Neuronal stem cell (in vitro differentiated cells): ENCODE measurements at regions not wholly inside any gene's neighbourhood (a gene's known extent, or its start where the extent isn't known, plus 50 kb on each side); places are given as distances from the start of the nearest gene placed in this dataset.

ENCODE experiments used
- DNase-seq: peaks from one replicate; pipeline ENCODE4 v3.0.0-alpha.2; 2013; ENCODE audit warnings: low spot score
- H2AFZ ChIP-seq: one replicate; pipeline ENCODE4 v1.6.1; 2013; ENCODE audit warnings: mild to moderate bottlenecking, low read length, inconsistent platforms
- H2AK5ac ChIP-seq: 2 replicates; pipeline ENCODE4 v1.6.1; 2013; ENCODE audit warnings: low read depth, mild to moderate bottlenecking, inconsistent platforms, low read length, moderate library complexity, mixed read lengths
- H2BK120ac ChIP-seq: 2 replicates; pipeline ENCODE4 v1.6.1; 2013; ENCODE audit warnings: low read depth, mild to moderate bottlenecking, inconsistent platforms, low read length, moderate library complexity, mixed read lengths
- H2BK12ac ChIP-seq: one replicate; pipeline ENCODE4 v1.6.1; 2013; ENCODE audit warnings: low read length, inconsistent platforms
- H2BK15ac ChIP-seq: 2 replicates; pipeline ENCODE4 v1.6.1; 2013; ENCODE audit warnings: mild to moderate bottlenecking, low read length, inconsistent platforms, mixed read lengths
- H2BK5ac ChIP-seq: one replicate; pipeline ENCODE4 v1.6.1; 2013; ENCODE audit warnings: inconsistent platforms, mild to moderate bottlenecking, low read length, moderate library complexity
- H3K14ac ChIP-seq: one replicate; pipeline ENCODE4 v1.6.1; 2013; ENCODE audit warnings: low read length, inconsistent platforms
- H3K18ac ChIP-seq: 2 replicates; pipeline ENCODE4 v1.6.1; 2013; ENCODE audit warnings: low read length, inconsistent platforms
- H3K23ac ChIP-seq: 2 replicates; pipeline ENCODE4 v1.6.1; 2013; ENCODE audit warnings: low read depth, mild to moderate bottlenecking, mixed read lengths, low read length, inconsistent platforms; ENCODE audit not compliant: poor library complexity
- H3K27ac ChIP-seq: replicated peaks from 3 replicates; pipeline ENCODE4 v1.5.1; 2013; ENCODE audit warnings: low read length, inconsistent platforms
- H3K27me3 ChIP-seq, 3 experiments: 2 replicates each; pipeline ENCODE4 v1.6.1; 2013; ENCODE audit warnings: low read length in 3 of 3, mild to moderate bottlenecking in 2 of 3, inconsistent platforms in 1 of 3, low read depth in 1 of 3, mixed read lengths in 1 of 3, moderate library complexity in 1 of 3; ENCODE audit not compliant: control insufficient read depth in 3 of 3, insufficient read depth in 3 of 3
- H3K36me3 ChIP-seq, 2 donors: replicated peaks in 1 of 2; 2 replicates each; pipeline ENCODE4 v1.6.1; 2013; ENCODE audit warnings: low read length in 2 of 2; ENCODE audit not compliant: control insufficient read depth in 2 of 2, insufficient read depth in 2 of 2
- H3K4ac ChIP-seq: 2 replicates; pipeline ENCODE4 v1.6.1; 2013; ENCODE audit warnings: inconsistent platforms, mild to moderate bottlenecking, low read length, moderate library complexity
- H3K4me1 ChIP-seq, 2 donors: 1 replicate in 1 of 2; 2 replicates in 1 of 2; pipeline ENCODE4 v1.6.1; 2013; ENCODE audit warnings: low read length in 2 of 2, low read depth in 1 of 2; ENCODE audit not compliant: control insufficient read depth in 2 of 2, insufficient read depth in 1 of 2
- H3K4me2 ChIP-seq: one replicate; pipeline ENCODE4 v1.6.1; 2013; ENCODE audit warnings: mild to moderate bottlenecking, low read length, inconsistent platforms; ENCODE audit not compliant: insufficient read depth, poor library complexity, severe bottlenecking
- H3K4me3 ChIP-seq, 2 donors: 2 replicates each; pipeline ENCODE4 v1.5.1; 2013; ENCODE audit warnings: low read length in 2 of 2, mild to moderate bottlenecking in 2 of 2, inconsistent platforms in 1 of 2, moderate library complexity in 1 of 2
- H3K79me1 ChIP-seq: one replicate; pipeline ENCODE4 v1.6.1; 2013; ENCODE audit warnings: low read depth, mild to moderate bottlenecking, inconsistent platforms, low read length, moderate library complexity
- H3K9ac ChIP-seq: one replicate; pipeline ENCODE4 v1.6.1; 2013; ENCODE audit warnings: mild to moderate bottlenecking, low read depth, low read length, inconsistent platforms; ENCODE audit not compliant: poor library complexity
- H3K9me3 ChIP-seq, 2 donors: replicated peaks in 1 of 2; 2 replicates each; pipeline versions ENCODE3 to v1.6.1; 2013; ENCODE audit warnings: low read length in 2 of 2, mild to moderate bottlenecking in 2 of 2, inconsistent platforms in 1 of 2, low read depth in 1 of 2, mixed read lengths in 1 of 2, moderate library complexity in 1 of 2; ENCODE audit not compliant: control insufficient read depth in 2 of 2, insufficient read depth in 1 of 2
- H4K8ac ChIP-seq: one replicate; pipeline ENCODE4 v1.6.1; 2013; ENCODE audit warnings: low read depth, mild to moderate bottlenecking, inconsistent platforms, low read length, moderate library complexity
- H4K91ac ChIP-seq: one replicate; pipeline ENCODE4 v1.6.1; 2013; ENCODE audit warnings: low read length, low read depth, mild to moderate bottlenecking, inconsistent platforms; ENCODE audit not compliant: poor library complexity
- WGBS, 2 donors: extraction: QIAGEN DNeasy Blood & Tissue Kit; methylation state at CpG; one replicate each; pipeline ENCODE4 v1.1.7; 2013; ENCODE audit warnings: missing lambda C conversion rate in 2 of 2, mixed read lengths in 1 of 2; ENCODE audit not compliant: insufficient read length in 2 of 2, insufficient replicate concordance in 1 of 2; ENCODE audit errors: extremely low coverage in 2 of 2; 5-methylcytosine and 5-hydroxymethylcytosine counted together

DNA sequence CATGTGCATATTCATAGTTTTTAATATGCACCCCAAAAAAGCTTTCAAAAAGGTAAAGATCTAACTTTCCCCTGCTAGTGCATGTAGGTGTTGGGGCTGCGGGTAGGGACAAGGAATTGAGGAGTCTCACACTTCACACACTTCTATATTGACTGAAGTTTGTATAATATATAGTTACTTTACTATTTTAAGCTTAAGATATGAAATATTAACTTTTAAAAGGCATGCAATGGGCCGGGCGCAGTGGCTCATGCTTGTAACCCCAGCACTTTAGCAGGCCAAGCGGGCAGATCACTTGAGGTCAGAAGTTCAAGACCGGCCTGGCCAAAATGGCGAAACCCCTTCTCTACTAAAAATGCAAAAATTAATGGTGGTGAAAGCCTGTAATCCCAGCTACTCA lies 109.1 kb upstream of the SH3BP4 start:
- H3K9ac ChIP-seq, result no peak overlapping the region
- H3K27me3 ChIP-seq, result no peaks in the 10 kb centered on the region
- no peak overlapping the region for H2BK5ac ChIP-seq
- H3K4me2 ChIP-seq, result no peak overlapping the region
- H3K36me3 ChIP-seq, result no peaks in the 10 kb centered on the region
- H3K9me3 ChIP-seq, result peaks cover 0 to 11% of the 10 kb centered on the region in 2 donors
- peaks cover 16 to 21% of the 10 kb centered on the region in 2 donors for H3K4me1 ChIP-seq
- no CpG with 5 or more reads among the region's 6 CpGs for WGBS, 2 donors
- no peak overlapping the region for H3K18ac ChIP-seq
- no peak overlapping the region for H2BK120ac ChIP-seq
- H3K4ac ChIP-seq, result no peak overlapping the region
- H2AK5ac ChIP-seq, result no peak overlapping the region
- DNase-seq, result no peak
- H4K91ac ChIP-seq, result no peak overlapping the region
- no peak overlapping the region for H3K4me3 ChIP-seq
- no peak overlapping the region for H4K8ac ChIP-seq
- H3K27ac ChIP-seq, result no peak overlapping the region
- H2AFZ ChIP-seq, result no peak overlapping the region
- no peak overlapping the region for H3K23ac ChIP-seq
- no peak overlapping the region for H2BK12ac ChIP-seq
- no peaks in the 10 kb centered on the region for H3K79me1 ChIP-seq
- no peak overlapping the region for H2BK15ac ChIP-seq
- H3K14ac ChIP-seq, result no peak overlapping the region

DNA sequence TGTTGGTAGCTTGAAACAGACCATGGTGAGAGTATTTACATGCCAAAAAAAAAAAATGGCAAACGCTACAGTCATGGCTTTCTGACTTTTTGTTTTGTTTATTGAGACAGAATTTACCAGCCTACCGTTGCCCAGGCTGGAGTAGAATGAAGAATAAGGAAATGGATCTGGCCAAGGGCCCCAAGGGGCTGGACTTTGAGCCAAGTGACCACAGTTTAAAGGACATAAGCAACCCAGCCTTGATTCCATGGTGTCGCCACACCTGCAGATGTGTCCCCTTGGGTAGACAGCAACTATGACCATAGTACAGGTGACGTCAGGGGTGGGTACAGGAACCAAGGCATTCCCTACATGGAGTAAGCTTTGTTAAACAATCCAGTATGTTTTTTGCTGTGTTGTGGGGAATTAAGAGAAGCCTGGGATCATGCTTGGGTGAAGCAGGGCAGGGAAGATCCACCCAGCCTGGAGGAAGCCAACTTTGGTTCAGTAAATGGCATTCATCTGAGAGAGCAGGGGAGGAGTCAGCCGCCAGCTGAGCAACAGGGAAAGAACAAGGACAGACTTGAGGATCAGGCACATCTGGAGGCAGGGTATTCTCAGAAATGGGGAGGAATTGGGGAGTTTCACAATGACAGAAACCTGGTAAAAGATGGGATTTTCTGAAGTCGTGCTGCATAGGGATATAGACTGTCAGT lies 110.3 kb upstream of the SH3BP4 start:
- Histone ChIP-seq H3K27me3 (no peaks in the 10 kb centered on the region), H3K9me3 (peaks cover 0 to 11% of the 10 kb centered on the region in 2 donors), H3K36me3 (no peaks in the 10 kb centered on the region), H3K18ac (no peak overlapping the region), H3K27ac (no peak overlapping the region), H3K4me3 (no peak overlapping the region), H2BK120ac (no peak overlapping the region), H2BK12ac (no peak overlapping the region), H3K4me1 (peaks cover 8 to 21% of the 10 kb centered on the region in 2 donors), H2AFZ (no peak overlapping the region), H3K4me2 (no peak overlapping the region), H2BK5ac (no peak overlapping the region), H3K9ac (no peak overlapping the region), H2AK5ac (no peak overlapping the region), H3K4ac (no peak overlapping the region), H4K91ac (no peak overlapping the region), H2BK15ac (no peak overlapping the region), H3K79me1 (no peaks in the 10 kb centered on the region), H3K14ac (no peak overlapping the region), H3K23ac (no peak overlapping the region), H4K8ac (no peak overlapping the region)
- DNase-seq, result no peak
- WGBS, 2 donors, result no CpG with 5 or more reads among the region's 6 CpGs

DNA sequence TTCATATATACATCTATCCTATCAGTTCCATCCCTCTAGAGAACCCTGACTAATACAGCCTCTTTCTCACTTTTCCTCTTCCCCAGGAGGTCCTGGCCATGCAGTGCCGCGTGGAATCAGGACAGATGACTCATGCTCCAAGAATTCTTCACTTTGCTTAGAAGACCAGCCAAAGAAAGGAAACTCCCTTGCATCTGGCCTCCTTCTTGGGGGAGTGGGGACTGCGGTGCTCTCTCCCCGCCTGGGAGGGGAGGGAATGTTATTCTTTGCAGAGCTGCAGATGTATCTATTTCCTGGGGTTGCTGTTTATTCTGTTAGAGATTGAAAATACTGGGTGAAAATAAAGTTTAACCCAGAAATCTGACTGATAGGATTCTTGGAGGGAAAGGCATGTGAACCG lies 111.5 kb upstream of the SH3BP4 start:
- Histone ChIP-seq H3K79me1 (no peaks in the 10 kb centered on the region), H3K4me3 (no peak overlapping the region), H2AK5ac (no peak overlapping the region), H3K4me2 (no peak overlapping the region), H3K4me1 (peaks cover 6 to 21% of the 10 kb centered on the region in 2 donors), H3K23ac (no peak overlapping the region), H3K9me3 (peaks cover 0 to 11% of the 10 kb centered on the region in 2 donors), H3K27me3 (no peaks in the 10 kb centered on the region), H2BK12ac (no peak overlapping the region), H4K8ac (no peak overlapping the region), H4K91ac (no peak overlapping the region), H2BK5ac (no peak overlapping the region), H3K18ac (no peak overlapping the region), H3K27ac (no peak overlapping the region), H3K9ac (no peak overlapping the region), H2AFZ (peak overlapping the region; percentile 34), H2BK120ac (no peak overlapping the region), H3K4ac (no peak overlapping the region), H3K36me3 (no peaks in the 10 kb centered on the region), H2BK15ac (no peak overlapping the region), H3K14ac (no peak overlapping the region)
- no CpG with 5 or more reads among the region's 5 CpGs for WGBS, 2 donors
- peak; percentile 17 for DNase-seq

DNA sequence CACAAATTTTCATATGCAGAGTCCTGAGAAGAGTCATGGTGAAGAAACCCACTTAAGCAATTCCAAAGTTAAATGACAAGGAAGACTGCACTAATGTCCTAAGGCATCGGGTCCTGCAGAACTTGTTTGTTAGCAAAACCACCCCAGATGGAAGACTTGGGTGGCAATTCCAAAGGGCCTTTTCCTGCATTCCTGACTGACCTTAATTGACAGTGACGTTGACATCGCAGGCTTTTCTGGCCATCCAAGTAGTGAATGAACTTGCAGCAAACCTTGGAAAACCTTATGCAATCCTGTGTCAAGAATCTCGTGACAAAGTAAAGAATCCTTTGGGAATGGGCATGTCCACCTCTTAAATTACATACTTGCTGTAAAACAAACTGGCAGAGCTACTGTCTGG lies 112.5 kb upstream of the SH3BP4 start:
- Histone ChIP-seq H4K91ac (no peak overlapping the region), H3K4me3 (no peak overlapping the region), H3K9me3 (peaks cover 0 to 11% of the 10 kb centered on the region in 2 donors), H2BK120ac (no peak overlapping the region), H2BK12ac (no peak overlapping the region), H3K4me2 (no peak overlapping the region), H3K9ac (no peak overlapping the region), H3K18ac (no peak overlapping the region), H3K27ac (no peak overlapping the region), H2BK15ac (no peak overlapping the region), H3K14ac (no peak overlapping the region), H4K8ac (no peak overlapping the region), H3K27me3 (no peaks in the 10 kb centered on the region), H3K4ac (no peak overlapping the region), H2AFZ (no peak overlapping the region), H3K23ac (no peak overlapping the region), H3K4me1 (peaks cover 6 to 21% of the 10 kb centered on the region in 2 donors), H2BK5ac (no peak overlapping the region), H3K36me3 (no peaks in the 10 kb centered on the region), H2AK5ac (no peak overlapping the region), H3K79me1 (no peaks in the 10 kb centered on the region)
- no CpG with 5 or more reads among the region's 4 CpGs for WGBS, 2 donors
- DNase-seq, result no peak
